Glutamatergic neuron (in vitro differentiated cells): ENCODE measurements at regions not wholly inside any gene's neighbourhood (a gene's known extent, or its start where the extent isn't known, plus 50 kb on each side); places are given as distances from the start of the nearest gene placed in this dataset.

ENCODE experiments used
- DNase-seq: peaks from one replicate; pipeline ENCODE4 v3.0.0; 2022
- H3K27ac Mint-ChIP-seq: one replicate; pipeline ENCODE4 v1.8.0; 2020; ENCODE audit warnings: mild to moderate bottlenecking, mixed read lengths, inconsistent platforms; ENCODE audit not compliant: unreplicated experiment
- H3K27me3 Mint-ChIP-seq: one replicate; pipeline ENCODE4 v1.8.0; 2020; ENCODE audit warnings: mild to moderate bottlenecking, moderate library complexity, mixed read lengths, inconsistent platforms; ENCODE audit not compliant: unreplicated experiment
- H3K36me3 Mint-ChIP-seq: one replicate; pipeline ENCODE4 v1.8.0; 2020; ENCODE audit warnings: mild to moderate bottlenecking, mixed read lengths, inconsistent platforms; ENCODE audit not compliant: unreplicated experiment
- H3K4me1 Mint-ChIP-seq: one replicate; pipeline ENCODE4 v1.8.0; 2020; ENCODE audit warnings: mild to moderate bottlenecking, low read depth, mixed read lengths, inconsistent platforms; ENCODE audit not compliant: unreplicated experiment
- H3K4me3 Mint-ChIP-seq: one replicate; pipeline ENCODE4 v1.8.0; 2020; ENCODE audit warnings: mild to moderate bottlenecking, mixed read lengths, inconsistent platforms; ENCODE audit not compliant: unreplicated experiment
- H3K9me3 Mint-ChIP-seq: one replicate; pipeline ENCODE4 v1.8.0; 2020; ENCODE audit warnings: mild to moderate bottlenecking, moderate library complexity, mixed read lengths, inconsistent platforms; ENCODE audit not compliant: unreplicated experiment
- CTCF ChIP-seq: fragments of 200-600 bp; sonication (generic); IDR thresholded peaks from one replicate; pipeline ENCODE4 v1.5.0; 2021; ENCODE audit not compliant: partially characterized antibody, unreplicated experiment

DNA sequence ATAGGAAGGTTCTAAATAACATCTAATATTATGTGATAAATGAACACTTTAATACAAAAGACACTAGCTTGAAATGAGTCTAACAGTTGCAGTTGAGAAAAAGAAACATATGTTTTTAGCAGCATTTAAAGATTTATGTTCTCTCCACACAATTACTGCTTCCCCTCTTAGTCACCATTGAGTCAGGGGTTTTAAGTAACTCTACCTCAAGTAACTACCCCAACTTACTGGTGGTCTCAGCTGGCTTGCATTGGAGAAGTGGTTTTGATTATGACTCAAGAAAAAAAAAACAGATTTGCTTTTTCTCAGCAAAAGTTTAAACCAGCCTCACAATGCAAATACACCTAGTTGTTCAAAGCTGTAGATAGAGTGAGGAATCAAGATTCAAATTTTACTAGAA is 1216.5 kb upstream of the CDH9 start:
- no peak for TF ChIP-seq CTCF
- no peak for DNase-seq
- Mint-ChIP-seq H3K4me3 (no peak overlapping the region), H3K9me3 (no peaks in the 10 kb centered on the region), H3K36me3 (no peaks in the 10 kb centered on the region), H3K27ac (no peak overlapping the region), H3K27me3 (peaks cover 3% of the 10 kb centered on the region), H3K4me1 (no peaks in the 10 kb centered on the region)

GRCh38 chr5:28253431-28253830 is 1215.0 kb upstream of the CDH9 start:
- no peak for TF ChIP-seq CTCF
- H3K4me1 Mint-ChIP-seq = no peaks in the 10 kb centered on the region
- H3K9me3 Mint-ChIP-seq = no peaks in the 10 kb centered on the region
- no peak for DNase-seq
- no peak overlapping the region for H3K27ac Mint-ChIP-seq
- H3K4me3 Mint-ChIP-seq = no peak overlapping the region
- H3K27me3 Mint-ChIP-seq = peaks cover 3% of the 10 kb centered on the region
- H3K36me3 Mint-ChIP-seq = no peaks in the 10 kb centered on the region

DNA sequence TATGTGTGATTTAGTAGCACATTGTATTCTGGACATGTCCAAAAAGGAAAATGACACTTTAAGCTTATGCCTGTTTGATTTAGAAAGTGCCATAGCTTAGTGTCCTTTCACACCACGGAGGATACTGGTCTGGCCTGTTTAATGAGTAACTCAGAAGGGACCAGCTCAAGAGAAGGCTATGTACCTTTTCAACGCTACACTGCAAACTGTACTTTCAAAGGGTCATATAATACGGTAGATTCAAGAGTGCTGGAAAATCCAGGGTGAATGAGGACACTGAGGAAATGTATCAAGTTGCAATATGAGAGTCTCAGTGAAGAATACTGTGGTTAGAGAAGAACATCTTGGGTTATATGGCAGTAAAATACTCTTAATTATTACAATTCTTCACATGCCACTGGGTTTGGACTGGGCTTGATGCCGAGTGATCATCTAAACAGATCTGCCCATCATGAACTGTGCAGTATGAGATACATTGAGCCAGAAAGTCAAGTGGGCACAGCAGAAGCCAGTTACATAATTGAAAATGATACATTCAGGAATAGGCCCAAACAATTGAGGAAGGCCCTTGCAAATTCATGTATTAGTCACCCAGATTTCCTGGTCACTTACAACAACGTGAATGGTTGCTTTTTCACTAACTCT is 1211.5 kb upstream of the CDH9 start:
- Mint-ChIP-seq H3K36me3 (no peaks in the 10 kb centered on the region), H3K9me3 (no peaks in the 10 kb centered on the region), H3K4me1 (no peaks in the 10 kb centered on the region)

DNA sequence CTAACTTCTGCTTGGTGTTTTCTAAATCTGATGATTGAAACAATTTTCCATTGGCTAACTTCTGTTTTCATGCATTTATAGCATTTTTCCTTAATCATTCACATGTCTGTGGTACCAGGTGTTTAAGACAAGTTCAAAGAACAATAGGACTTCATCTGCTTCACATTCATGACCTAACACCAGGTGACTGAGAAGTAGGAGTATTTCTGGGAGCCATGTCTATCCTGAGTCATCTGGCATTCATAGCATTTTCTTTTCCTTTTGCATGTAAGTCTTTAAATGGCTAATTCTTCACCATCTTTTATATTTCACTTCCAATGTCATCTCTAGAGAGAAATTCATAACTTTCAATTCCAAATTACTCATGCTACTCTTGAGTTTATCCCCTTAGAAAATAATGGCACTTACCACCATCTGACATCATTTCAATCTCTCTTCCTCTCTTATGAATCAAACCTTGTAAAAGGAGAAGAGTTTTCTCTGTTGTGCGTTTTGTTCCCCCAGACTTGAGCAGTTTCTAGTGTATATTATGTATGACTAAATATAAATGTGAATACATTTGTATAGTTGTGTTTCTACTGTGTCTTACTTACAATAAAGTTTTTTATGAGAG is 1196.1 kb upstream of the CDH9 start:
- no peaks in the 10 kb centered on the region for H3K36me3 Mint-ChIP-seq
- no peaks in the 10 kb centered on the region for H3K4me1 Mint-ChIP-seq
- TF ChIP-seq CTCF = no peak
- no peak for DNase-seq
- no peak overlapping the region for H3K4me3 Mint-ChIP-seq
- H3K27ac Mint-ChIP-seq = no peak overlapping the region
- no peaks in the 10 kb centered on the region for H3K9me3 Mint-ChIP-seq
- no peaks in the 10 kb centered on the region for H3K27me3 Mint-ChIP-seq

More for the DNA sequence above, 1211.5 kb upstream of the CDH9 start:
- peaks cover 3% of the 10 kb centered on the region for H3K27me3 Mint-ChIP-seq
- H3K27ac Mint-ChIP-seq = no peak overlapping the region
- TF ChIP-seq CTCF = no peak
- DNase-seq = no peak
- no peak overlapping the region for H3K4me3 Mint-ChIP-seq

- no peak overlapping the region for H3K27ac Mint-ChIP-seq
- H3K4me3 Mint-ChIP-seq = no peak overlapping the region
- TF ChIP-seq CTCF = no peak
- no peaks in the 10 kb centered on the region for H3K27me3 Mint-ChIP-seq
- no peak for DNase-seq
- H3K9me3 Mint-ChIP-seq = no peaks in the 10 kb centered on the region
- no peaks in the 10 kb centered on the region for H3K36me3 Mint-ChIP-seq
- H3K4me1 Mint-ChIP-seq = no peaks in the 10 kb centered on the region
These were observed 1188.0 kb upstream of the CDH9 start for GRCh38 chr5:28226407-28226806.
